HepG2 (cell line): ENCODE measurements at regions not wholly inside any gene's neighbourhood (a gene's known extent, or its start where the extent isn't known, plus 50 kb on each side); places are given as distances from the start of the nearest gene placed in this dataset.

ENCODE experiments used
- ATAC-seq: fragments of 200-7000 bp; cut with Tn5 transposase; 3 replicates; pipeline ENCODE4 v1.9.1; 2020; ENCODE audit warnings: mild to moderate bottlenecking, moderate library complexity
- BruUV-seq: library from RNA; stranded (reverse); fragments of 400-500 nt; replicated peaks from 2 replicates; lab custom pipeline; 2021; lab: Mats Ljungman, UMichigan
- CTCF ChIA-PET: fragments of 300-600 bp; formaldehyde crosslinking; extraction: SDS; loops from one replicate; lab custom pipeline; 2021; ENCODE audit warnings: low total read pairs, inconsistent platforms, low intra/inter-chr PET ratio; lab: Yijun Ruan, JAX
- POLR2A ChIA-PET: fragments of 350-600 bp; sonication (Branson Sonifier 250); formaldehyde crosslinking; loops from one replicate; lab custom pipeline; 2020; ENCODE audit warnings: antibody characterized with exemption, inconsistent platforms; lab: Yijun Ruan, JAX
- DNase-seq: peaks from one replicate; pipeline ENCODE4 v3.0.0-alpha.2; 2015; ENCODE audit warnings: low spot score
- FAIRE-seq: peaks from 3 replicates; lab custom pipeline; 2011; peaks lifted over from hg19 to GRCh38; lab: Jason Lieb, UNC
- H2AFZ ChIP-seq: one replicate; pipeline ENCODE4 v1.6.1; 2011; ENCODE audit warnings: low read length, inconsistent platforms
- H3K27ac ChIP-seq: fragments of 300-600 bp; 3 replicates; pipeline ENCODE4 v1.8.0; 2011; ENCODE audit warnings: mixed run types, mild to moderate bottlenecking, mixed read lengths, low read length, inconsistent platforms; ENCODE audit not compliant: insufficient read depth; ENCODE audit errors: extremely low read length
- H3K27me3 ChIP-seq, 2 experiments: fragments of 200-600 bp in 1 of 2; 2 replicates in 1 of 2; 3 replicates in 1 of 2; pipeline versions ENCODE4 v1.6.0 to v1.8.0; 2011; ENCODE audit warnings: low read length in 2 of 2, mild to moderate bottlenecking in 2 of 2, moderate library complexity in 2 of 2, inconsistent platforms in 1 of 2; ENCODE audit not compliant: insufficient read depth in 2 of 2, control insufficient read depth in 1 of 2
- H3K36me3 ChIP-seq, 2 experiments: fragments of 200-600 bp in 1 of 2; replicated peaks in 1 of 2; 2 replicates in 1 of 2; 3 replicates in 1 of 2; pipeline versions ENCODE4 v1.5.1 to v1.8.0; 2011; ENCODE audit warnings: low read length in 2 of 2, inconsistent platforms in 1 of 2; ENCODE audit not compliant: insufficient read depth in 2 of 2, control insufficient read depth in 1 of 2
- H3K4me1 ChIP-seq: 2 replicates; pipeline ENCODE4 v1.5.1; 2012; ENCODE audit warnings: low read length, inconsistent platforms; ENCODE audit not compliant: insufficient read depth
- H3K4me2 ChIP-seq: 2 replicates; pipeline ENCODE4 v1.6.0; 2011; ENCODE audit warnings: low read depth, low read length, inconsistent platforms
- H3K4me3 ChIP-seq, 3 experiments: fragments of 200-600 bp in 1 of 3; sonication (generic), shearing (Covaris generic) in 1 of 3; replicated peaks in 1 of 3; 2 replicates each; pipeline ENCODE4 v1.5.1; 2011 to 2016; ENCODE audit warnings: low read length in 3 of 3, inconsistent platforms in 2 of 3, low read depth in 2 of 3, mild to moderate bottlenecking in 2 of 3, control low read depth in 1 of 3, mixed read lengths in 1 of 3; ENCODE audit not compliant: insufficient read depth in 1 of 3
- H3K79me2 ChIP-seq: one replicate; pipeline ENCODE4 v1.6.1; 2011; ENCODE audit warnings: low read length, inconsistent platforms; ENCODE audit not compliant: insufficient read depth
- H3K9ac ChIP-seq: 2 replicates; pipeline ENCODE4 v1.6.0; 2011; ENCODE audit warnings: mild to moderate bottlenecking, low read depth, low read length, inconsistent platforms; ENCODE audit not compliant: insufficient read depth
- H3K9me3 ChIP-seq: 2 replicates; pipeline ENCODE4 v1.5.1; 2012; ENCODE audit warnings: mild to moderate bottlenecking, low read length
- H4K20me1 ChIP-seq: 2 replicates; pipeline ENCODE4 v1.6.0; 2011; ENCODE audit warnings: inconsistent platforms, mild to moderate bottlenecking, low read length, moderate library complexity; ENCODE audit not compliant: insufficient read depth
- CCAR2 ChIP-seq: fragments of 200-400 bp; formaldehyde crosslinking; optimal IDR thresholded peaks from 2 replicates; pipeline ENCODE3; 2018; ENCODE audit warnings: low read depth, mild to moderate bottlenecking, low read length, moderate library complexity
- CCDC6 ChIP-seq: sonication (generic); formaldehyde crosslinking; IDR thresholded peaks from 2 replicates; pipeline ENCODE4 v1.8.1; 2022; ENCODE audit warnings: mild to moderate bottlenecking, missing genetic modification reagents, moderate library complexity
- HMGA1 ChIP-seq: sonication (generic); formaldehyde crosslinking; conservative IDR thresholded peaks from 2 replicates; pipeline ENCODE4 v1.4.0; 2020; ENCODE audit warnings: missing genetic modification reagents
- KDM3A ChIP-seq: IDR thresholded peaks from 2 replicates; pipeline ENCODE4 v1.6.1; 2018; ENCODE audit warnings: low read depth, missing compliant biosample characterization
- KDM4B ChIP-seq: sonication (generic); formaldehyde crosslinking; IDR thresholded peaks from 2 replicates; pipeline ENCODE4 v1.4.0; 2020; ENCODE audit warnings: missing genetic modification reagents
- MED1 ChIP-seq: sonication (generic); formaldehyde crosslinking; IDR thresholded peaks from 2 replicates; pipeline ENCODE4 v1.4.0; 2020; ENCODE audit warnings: missing genetic modification reagents
- MED13 ChIP-seq: sonication (generic); formaldehyde crosslinking; IDR thresholded peaks from 2 replicates; pipeline ENCODE4 v1.5.0; 2020; ENCODE audit warnings: missing genetic modification reagents
- NFYC ChIP-seq: IDR thresholded peaks from 2 replicates; pipeline ENCODE4 v1.6.1; 2016; ENCODE audit warnings: missing genetic modification reagents, missing compliant biosample characterization
- YEATS2 ChIP-seq: sonication (generic); formaldehyde crosslinking; IDR thresholded peaks from 2 replicates; pipeline ENCODE4 v1.4.0; 2020; ENCODE audit warnings: missing genetic modification reagents, borderline replicate concordance
- ZFP62 ChIP-seq: sonication (generic); formaldehyde crosslinking; IDR thresholded peaks from 2 replicates; pipeline ENCODE4 v1.4.0; 2020; ENCODE audit warnings: missing genetic modification reagents
- ZKSCAN8 ChIP-seq: IDR thresholded peaks from 2 replicates; pipeline ENCODE4 v1.6.1; 2016; ENCODE audit warnings: borderline replicate concordance, missing genetic modification reagents, missing compliant biosample characterization
- ZNF468 ChIP-seq: sonication (generic); formaldehyde crosslinking; IDR thresholded peaks from 2 replicates; pipeline ENCODE4 v1.8.0; 2022; ENCODE audit warnings: mild to moderate bottlenecking, moderate library complexity, missing genetic modification reagents
- WGBS: methylation state at CpG from one replicate; pipeline ENCODE4 v1.1.6; 2017; ENCODE audit warnings: low lambda C conversion rate; 5-methylcytosine and 5-hydroxymethylcytosine counted together
- in situ Hi-C: cut with HindIII; loops from 2 replicates; pipeline ENCODE4 v1.10.0; 2017; ENCODE audit warnings: low pct_unique_long_range_greater_than_20kb; ENCODE audit not compliant: extremely low pct_ligation_motif_present
- intact Hi-C: fragments of 100-400 bp; cut with micrococcal nuclease; formaldehyde crosslinking; loops from one replicate; pipeline ENCODE4 v1.10.0; 2022; ENCODE audit not compliant: unreplicated experiment
- TF ChIP-seq, protein P1 (sequence below): sonication (generic); formaldehyde crosslinking; IDR thresholded peaks from one replicate; pipeline ENCODE4 v1.5.1; 2020; ENCODE audit warnings: mild to moderate bottlenecking, missing genetic modification reagents; ENCODE audit errors: not compliant biosample characterization
- TF ChIP-seq, protein P2 (sequence below): sonication (generic); formaldehyde crosslinking; IDR thresholded peaks from 2 replicates; pipeline ENCODE4 v1.5.0; 2020; ENCODE audit warnings: mild to moderate bottlenecking, missing genetic modification reagents

DNA sequence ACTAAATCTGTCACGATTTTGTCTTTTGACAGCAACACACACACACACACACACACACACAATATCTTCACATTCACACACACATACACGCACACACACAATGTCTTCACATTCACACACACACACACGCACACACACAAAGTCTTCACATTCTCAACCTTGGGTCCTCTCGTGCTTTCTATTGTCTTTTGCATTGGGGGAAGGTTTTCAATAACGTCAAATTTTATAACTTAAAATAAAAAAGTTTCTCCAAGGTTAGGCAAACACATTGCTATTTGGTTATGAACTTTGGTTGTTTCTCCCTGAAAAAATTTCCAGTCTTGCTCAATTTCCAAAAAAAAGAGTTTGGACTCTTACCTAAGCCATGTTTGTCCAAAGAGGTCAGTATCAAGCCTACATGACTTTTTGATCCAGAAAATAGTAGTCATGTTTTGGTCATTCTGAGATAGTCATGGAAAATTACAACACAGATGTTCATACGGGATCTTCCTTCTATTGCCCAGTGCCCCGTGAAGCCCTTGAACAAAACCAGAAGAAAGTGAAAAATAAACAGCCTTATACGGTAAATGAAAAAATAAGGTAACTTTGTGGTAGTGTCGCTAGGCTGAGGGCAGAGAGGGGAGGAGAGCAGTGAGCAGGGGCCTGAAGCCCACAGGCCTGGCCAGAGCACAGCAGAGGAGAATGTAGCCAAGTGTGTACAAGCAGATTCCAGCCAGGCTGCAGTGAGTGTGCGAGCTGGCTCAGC lies 542.8 kb upstream of the ID2 start:
- Histone ChIP-seq H3K27me3 (no peaks in the 10 kb centered on the region), H4K20me1 (no peaks in the 10 kb centered on the region), H3K4me3 (peak overlapping the region; percentile 42 to 63 (median 46); a peak in 5 of 6 replicates), H3K79me2 (peaks cover 3% of the 10 kb centered on the region), H3K9me3 (no peaks in the 10 kb centered on the region), H2AFZ (peak overlapping the region; percentile 32), H3K4me2 (peak overlapping the region; percentile 80), H3K4me1 (peaks cover 100% of the 10 kb centered on the region), H3K9ac (peak overlapping the region; percentile 88), H3K36me3 (no peaks in the 10 kb centered on the region; a peak in 1 of 5 replicates), H3K27ac (peak overlapping the region; percentile 98)
- in situ Hi-C loops (no loop called here), intact Hi-C loops (loop anchor here (1.0 to 2.0 kb wide), 2 partner anchors 13 to 20 kb away; no protein-coding TSS in a partner anchor)
- WGBS: 23% methylated on average over 10 of the region's 10 CpGs
- ChIA-PET POLR2A (interaction anchor here (0.7 to 7.0 kb wide), 8 partner anchors 13 to 543 kb away, joined by 3 to 99 read pairs (median 4); partner anchors contain the start of gene ID2), CTCF (no interaction called here)
- FAIRE-seq: peak; percentile 63
- peak; percentile 99 for DNase-seq
- peak; percentile 98 for ATAC-seq
- no TSS peak for BruUV-seq
- TF ChIP-seq ZNF468: no peak
- no peak for TF ChIP-seq CCAR2
- TF ChIP-seq YEATS2 (CRISPR knock-in tag): 0 out of 2 replicates have a peak, but pooled peaks have one; percentile 31
- TF ChIP-seq KDM3A (CRISPR knock-in tag): no peak
- no peak for TF ChIP-seq ZFP62 (CRISPR knock-in tag)
- TF ChIP-seq, protein P1, sequence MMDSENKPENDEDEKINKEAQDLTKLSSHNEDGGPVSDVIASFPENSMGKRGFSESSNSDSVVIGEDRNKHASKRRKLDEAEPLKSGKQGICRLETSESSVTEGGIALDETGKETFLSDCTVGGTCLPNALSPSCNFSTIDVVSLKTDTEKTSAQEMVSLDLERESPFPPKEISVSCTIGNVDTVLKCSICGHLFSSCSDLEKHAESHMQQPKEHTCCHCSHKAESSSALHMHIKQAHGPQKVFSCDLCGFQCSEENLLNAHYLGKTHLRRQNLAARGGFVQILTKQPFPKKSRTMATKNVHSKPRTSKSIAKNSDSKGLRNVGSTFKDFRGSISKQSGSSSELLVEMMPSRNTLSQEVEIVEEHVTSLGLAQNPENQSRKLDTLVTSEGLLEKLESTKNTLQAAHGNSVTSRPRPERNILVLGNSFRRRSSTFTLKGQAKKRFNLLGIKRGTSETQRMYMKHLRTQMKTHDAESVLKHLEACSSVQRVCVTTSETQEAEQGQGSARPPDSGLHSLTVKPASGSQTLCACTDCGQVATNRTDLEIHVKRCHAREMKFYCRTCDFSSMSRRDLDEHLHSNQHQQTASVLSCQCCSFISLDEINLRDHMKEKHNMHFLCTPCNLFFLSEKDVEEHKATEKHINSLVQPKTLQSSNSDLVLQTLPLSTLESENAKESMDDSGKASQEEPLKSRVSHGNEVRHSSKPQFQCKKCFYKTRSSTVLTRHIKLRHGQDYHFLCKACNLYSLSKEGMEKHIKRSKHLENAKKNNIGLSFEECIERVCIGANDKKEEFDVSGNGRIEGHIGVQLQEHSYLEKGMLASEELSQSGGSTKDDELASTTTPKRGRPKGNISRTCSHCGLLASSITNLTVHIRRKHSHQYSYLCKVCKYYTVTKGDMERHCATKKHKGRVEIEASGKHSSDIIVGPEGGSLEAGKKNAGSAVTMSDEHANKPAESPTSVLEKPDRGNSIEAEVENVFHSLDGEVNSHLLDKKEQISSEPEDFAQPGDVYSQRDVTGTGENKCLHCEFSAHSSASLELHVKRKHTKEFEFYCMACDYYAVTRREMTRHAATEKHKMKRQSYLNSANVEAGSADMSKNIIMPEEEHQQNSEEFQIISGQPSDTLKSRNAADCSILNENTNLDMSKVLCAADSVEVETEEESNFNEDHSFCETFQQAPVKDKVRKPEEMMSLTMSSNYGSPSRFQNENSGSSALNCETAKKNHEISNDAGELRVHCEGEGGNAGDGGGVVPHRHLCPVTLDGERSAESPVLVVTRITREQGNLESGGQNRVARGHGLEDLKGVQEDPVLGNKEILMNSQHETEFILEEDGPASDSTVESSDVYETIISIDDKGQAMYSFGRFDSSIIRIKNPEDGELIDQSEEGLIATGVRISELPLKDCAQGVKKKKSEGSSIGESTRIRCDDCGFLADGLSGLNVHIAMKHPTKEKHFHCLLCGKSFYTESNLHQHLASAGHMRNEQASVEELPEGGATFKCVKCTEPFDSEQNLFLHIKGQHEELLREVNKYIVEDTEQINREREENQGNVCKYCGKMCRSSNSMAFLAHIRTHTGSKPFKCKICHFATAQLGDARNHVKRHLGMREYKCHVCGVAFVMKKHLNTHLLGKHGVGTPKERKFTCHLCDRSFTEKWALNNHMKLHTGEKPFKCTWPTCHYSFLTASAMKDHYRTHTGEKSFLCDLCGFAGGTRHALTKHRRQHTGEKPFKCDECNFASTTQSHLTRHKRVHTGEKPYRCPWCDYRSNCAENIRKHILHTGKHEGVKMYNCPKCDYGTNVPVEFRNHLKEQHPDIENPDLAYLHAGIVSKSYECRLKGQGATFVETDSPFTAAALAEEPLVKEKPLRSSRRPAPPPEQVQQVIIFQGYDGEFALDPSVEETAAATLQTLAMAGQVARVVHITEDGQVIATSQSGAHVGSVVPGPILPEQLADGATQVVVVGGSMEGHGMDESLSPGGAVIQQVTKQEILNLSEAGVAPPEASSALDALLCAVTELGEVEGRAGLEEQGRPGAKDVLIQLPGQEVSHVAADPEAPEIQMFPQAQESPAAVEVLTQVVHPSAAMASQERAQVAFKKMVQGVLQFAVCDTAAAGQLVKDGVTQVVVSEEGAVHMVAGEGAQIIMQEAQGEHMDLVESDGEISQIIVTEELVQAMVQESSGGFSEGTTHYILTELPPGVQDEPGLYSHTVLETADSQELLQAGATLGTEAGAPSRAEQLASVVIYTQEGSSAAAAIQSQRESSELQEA (CRISPR knock-in tag): no peak
- TF ChIP-seq NFYC (CRISPR knock-in tag): no peak
- peak; percentile 98 for TF ChIP-seq MED13 (CRISPR knock-in tag)
- TF ChIP-seq HMGA1: no peak
- TF ChIP-seq CCDC6 (CRISPR knock-in tag): peak; percentile 53; the same call in 1 of the 2 replicates
- TF ChIP-seq ZKSCAN8 (CRISPR knock-in tag): peak; percentile 85
- TF ChIP-seq, protein P2, sequence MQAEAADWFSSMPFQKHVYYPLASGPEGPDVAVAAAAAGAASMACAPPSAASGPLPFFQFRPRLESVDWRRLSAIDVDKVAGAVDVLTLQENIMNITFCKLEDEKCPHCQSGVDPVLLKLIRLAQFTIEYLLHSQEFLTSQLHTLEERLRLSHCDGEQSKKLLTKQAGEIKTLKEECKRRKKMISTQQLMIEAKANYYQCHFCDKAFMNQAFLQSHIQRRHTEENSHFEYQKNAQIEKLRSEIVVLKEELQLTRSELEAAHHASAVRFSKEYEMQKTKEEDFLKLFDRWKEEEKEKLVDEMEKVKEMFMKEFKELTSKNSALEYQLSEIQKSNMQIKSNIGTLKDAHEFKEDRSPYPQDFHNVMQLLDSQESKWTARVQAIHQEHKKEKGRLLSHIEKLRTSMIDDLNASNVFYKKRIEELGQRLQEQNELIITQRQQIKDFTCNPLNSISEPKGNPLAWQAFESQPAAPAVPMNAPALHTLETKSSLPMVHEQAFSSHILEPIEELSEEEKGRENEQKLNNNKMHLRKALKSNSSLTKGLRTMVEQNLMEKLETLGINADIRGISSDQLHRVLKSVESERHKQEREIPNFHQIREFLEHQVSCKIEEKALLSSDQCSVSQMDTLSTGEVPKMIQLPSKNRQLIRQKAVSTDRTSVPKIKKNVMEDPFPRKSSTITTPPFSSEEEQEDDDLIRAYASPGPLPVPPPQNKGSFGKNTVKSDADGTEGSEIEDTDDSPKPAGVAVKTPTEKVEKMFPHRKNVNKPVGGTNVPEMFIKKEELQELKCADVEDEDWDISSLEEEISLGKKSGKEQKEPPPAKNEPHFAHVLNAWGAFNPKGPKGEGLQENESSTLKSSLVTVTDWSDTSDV: no peak
- peak; percentile 99 for TF ChIP-seq MED1 (CRISPR knock-in tag)
- TF ChIP-seq KDM4B (CRISPR knock-in tag): no peak
